ENCODE measurements at regions not wholly inside any gene's neighbourhood (a gene's known extent, or its start where the extent isn't known, plus 50 kb on each side); places are given as distances from the start of the nearest gene placed in this dataset.

GRCh38 chr2:217313386-217313785 is 453.5 kb upstream of the TNP1 start:
- H3K4me2 ChIP-seq (replicated peaks; ENCODE audit: extremely low read depth, low read length, poor library complexity, severe bottlenecking) = no peak overlapping the region
- peaks cover 3 to 5% of the 10 kb centered on the region in 2 donors for H3K9me3 ChIP-seq (replicated peaks in 1 of 2; ENCODE audit: control insufficient read depth in 1 of 2, insufficient read depth in 1 of 2, low read length in 2 of 2)
- no peaks in the 10 kb centered on the region for H3K79me2 ChIP-seq (ENCODE audit: insufficient read depth, low read length)
- no CpG with 5 or more reads among the region's 4 CpGs for WGBS (ENCODE audit: insufficient coverage)
- Mint-ChIP-seq H3K9me3 (peaks cover 3 to 17% (median 9%) of the 10 kb centered on the region in 7 donors), H3K27me3 (ENCODE audit: low read depth in 3 of 3) (peaks cover 69 to 78% (median 71%) of the 10 kb centered on the region in 3 donors), H3K27ac (no peak overlapping the region), H3K4me3 (peak overlapping the region in 1 of 2 donors; percentile 37), H3K36me3 (peaks cover 4% of the 10 kb centered on the region in 2 donors), H3K4me1 (peaks cover 20% of the 10 kb centered on the region)
- H3K27me3 ChIP-seq (ENCODE audit: control insufficient read depth in 2 of 2, insufficient read depth in 2 of 2, low read length in 2 of 2) = peaks cover 79 to 90% of the 10 kb centered on the region in 2 donors
- no peaks in the 10 kb centered on the region for H4K20me1 ChIP-seq (ENCODE audit: insufficient read depth, low read length)
- H2AFZ ChIP-seq (ENCODE audit: insufficient read depth, low read depth, low read length, poor library complexity, severe bottlenecking) = no peak overlapping the region
- H3K27ac ChIP-seq (ENCODE audit: low read depth in 1 of 2, low read length in 2 of 2) = no peak overlapping the region
- no peak for DNase-seq
- no peak for TF ChIP-seq CTCF (IDR thresholded peaks at IDR 0.05)
- H3K36me3 ChIP-seq (replicated peaks in 1 of 2; ENCODE audit: control insufficient read depth in 1 of 2, insufficient read depth in 2 of 2, low read length in 2 of 2) = no peaks in the 10 kb centered on the region
- H3K4me3 ChIP-seq (replicated peaks in 1 of 3; ENCODE audit: low read depth in 2 of 3, low read length in 3 of 3) = no peak overlapping the region
- H3K9ac ChIP-seq (ENCODE audit: insufficient read depth, low read length, poor library complexity, severe bottlenecking) = no peak overlapping the region
- intact Hi-C loops (cut with micrococcal nuclease) = no loop called here
- H3K4me1 ChIP-seq (ENCODE audit: control insufficient read depth in 1 of 2, insufficient read depth in 2 of 2, low read length in 2 of 2) = peaks cover 14 to 15% of the 10 kb centered on the region in 2 donors

GRCh38 chr2:217309056-217309455 is 449.2 kb upstream of the TNP1 start:
- peak overlapping the region in 1 of 2 donors; percentile 27 for H3K4me3 Mint-ChIP-seq
- no peak for TF ChIP-seq CTCF (IDR thresholded peaks at IDR 0.05)
- H3K79me2 ChIP-seq (ENCODE audit: insufficient read depth, low read length) = no peaks in the 10 kb centered on the region
- H3K27me3 Mint-ChIP-seq (ENCODE audit: low read depth in 3 of 3) = peaks cover 68 to 82% (median 68%) of the 10 kb centered on the region in 3 donors
- H3K4me3 ChIP-seq (replicated peaks in 1 of 3; ENCODE audit: low read depth in 2 of 3, low read length in 3 of 3) = no peak overlapping the region
- no peaks in the 10 kb centered on the region for H3K36me3 Mint-ChIP-seq
- H3K36me3 ChIP-seq (replicated peaks in 1 of 2; ENCODE audit: control insufficient read depth in 1 of 2, insufficient read depth in 2 of 2, low read length in 2 of 2) = no peaks in the 10 kb centered on the region
- intact Hi-C loops (cut with micrococcal nuclease) = no loop called here
- no peak overlapping the region for H3K27ac ChIP-seq (ENCODE audit: low read depth in 1 of 2, low read length in 2 of 2)
- H3K4me1 Mint-ChIP-seq = peaks cover 2% of the 10 kb centered on the region
- no peaks in the 10 kb centered on the region for H3K9me3 ChIP-seq (replicated peaks in 1 of 2; ENCODE audit: control insufficient read depth in 1 of 2, insufficient read depth in 1 of 2, low read length in 2 of 2)
- no peak overlapping the region for H3K9ac ChIP-seq (ENCODE audit: insufficient read depth, low read length, poor library complexity, severe bottlenecking)
- no peaks in the 10 kb centered on the region for H4K20me1 ChIP-seq (ENCODE audit: insufficient read depth, low read length)
- no peak overlapping the region for H3K4me2 ChIP-seq (replicated peaks; ENCODE audit: extremely low read depth, low read length, poor library complexity, severe bottlenecking)
- no peak overlapping the region for H2AFZ ChIP-seq (ENCODE audit: insufficient read depth, low read depth, low read length, poor library complexity, severe bottlenecking)
- H3K27ac Mint-ChIP-seq = no peak overlapping the region
- H3K27me3 ChIP-seq (ENCODE audit: control insufficient read depth in 2 of 2, insufficient read depth in 2 of 2, low read length in 2 of 2) = peaks cover 79 to 93% of the 10 kb centered on the region in 2 donors
- H3K9me3 Mint-ChIP-seq = peaks cover 0 to 14% (median 2%) of the 10 kb centered on the region in 7 donors
- no peaks in the 10 kb centered on the region for H3K4me1 ChIP-seq (ENCODE audit: control insufficient read depth in 1 of 2, insufficient read depth in 2 of 2, low read length in 2 of 2)
- 98% methylated on average over 4 of the region's 4 CpGs for WGBS (ENCODE audit: insufficient coverage)
- no peak for DNase-seq

Measured in CD14-positive monocyte (primary cell).